GM21825 (cell line): ENCODE measurements at regions not wholly inside any gene's neighbourhood (a gene's known extent, or its start where the extent isn't known, plus 50 kb on each side); places are given as distances from the start of the nearest gene placed in this dataset.
"Not testable (repeated sequence)": the region's sequence is repeated elsewhere in the genome, so short reads cannot be mapped to it uniquely, and the experiment has no call there.

Experiments
- ATAC-seq: cut with Tn5 transposase; IDR thresholded peaks from one replicate; pipeline ENCODE4 v1.9.1; 2021; ENCODE audit warnings: mild to moderate bottlenecking, moderate library complexity; ENCODE audit not compliant: unreplicated experiment

GRCh38 chr20:40284611-40285010 is 404.4 kb downstream of the MAFB start:
- no peak for ATAC-seq

- no peak for ATAC-seq
Observed at GRCh38 chr20:40283689-40284088, 405.3 kb downstream of the MAFB start.

DNA sequence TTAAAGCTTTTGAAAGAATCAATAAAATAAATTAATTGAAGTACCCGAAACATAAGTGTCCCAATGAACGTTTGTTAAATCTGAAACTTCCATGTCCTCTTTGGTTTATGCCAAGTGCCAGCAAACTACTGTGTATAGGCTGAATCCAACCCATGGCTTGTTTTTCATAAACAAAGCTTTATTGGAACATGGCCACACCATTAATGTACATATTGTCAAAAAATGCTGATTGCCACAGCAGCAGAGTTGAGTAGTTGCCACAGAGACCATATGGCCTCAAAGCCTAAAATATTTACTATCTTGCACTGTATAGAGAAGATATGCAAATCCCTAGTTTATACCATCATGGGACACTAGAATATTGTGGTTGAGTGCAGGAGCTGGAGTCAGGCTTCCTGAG is 406.1 kb downstream of the MAFB start:
- no peak for ATAC-seq

DNA sequence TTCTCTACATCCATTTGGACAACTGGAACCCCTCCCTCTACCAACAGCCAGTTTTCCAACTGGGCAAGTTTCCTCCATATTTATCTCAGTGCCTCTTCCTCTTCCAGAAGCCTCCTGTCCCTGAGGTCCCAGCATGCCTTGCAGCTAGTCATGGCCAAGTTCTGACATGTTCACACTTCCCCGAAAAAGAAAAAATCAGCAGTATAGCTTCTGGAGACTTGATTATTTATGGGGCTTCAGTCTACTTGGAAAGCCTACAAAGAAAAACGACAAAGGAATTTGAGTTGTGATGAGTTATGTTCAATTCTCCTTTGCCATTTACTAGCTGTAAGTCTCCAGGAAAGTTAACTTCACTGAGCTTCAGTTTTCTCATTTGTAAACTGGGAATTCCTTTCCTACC is 406.5 kb downstream of the MAFB start:
- no peak for ATAC-seq

GRCh38 chr20:40280616-40281015 is 408.4 kb downstream of the MAFB start:
- ATAC-seq, result no peak

GRCh38 chr20:40279390-40279789 is 409.6 kb downstream of the MAFB start:
- ATAC-seq, result no peak

GRCh38 chr20:40278673-40279072 is 410.4 kb downstream of the MAFB start:
- no peak for ATAC-seq

DNA sequence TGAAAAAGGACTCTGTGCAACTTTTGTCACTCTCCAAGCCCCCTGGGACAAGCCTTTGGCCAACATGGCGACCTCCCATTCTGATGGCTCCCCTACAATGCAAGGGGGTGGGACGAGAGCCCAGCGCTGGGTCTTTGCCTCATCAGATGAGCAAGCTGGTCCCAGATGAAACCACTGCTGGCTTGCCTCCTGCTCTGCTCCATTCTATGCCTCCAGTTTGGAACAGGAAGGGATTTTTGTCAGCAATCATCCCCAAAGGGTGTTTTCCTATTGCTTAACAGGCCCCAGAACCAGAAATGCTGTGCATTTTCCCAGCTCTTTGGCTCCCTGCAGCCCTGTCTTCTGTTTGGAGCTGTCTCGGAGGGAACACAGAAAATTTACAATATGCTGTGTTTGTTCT is 412.7 kb downstream of the MAFB start:
- ATAC-seq, result no peak

- ATAC-seq, result no peak
Observed at GRCh38 chr20:40275738-40276137, 413.3 kb downstream of the MAFB start.

DNA sequence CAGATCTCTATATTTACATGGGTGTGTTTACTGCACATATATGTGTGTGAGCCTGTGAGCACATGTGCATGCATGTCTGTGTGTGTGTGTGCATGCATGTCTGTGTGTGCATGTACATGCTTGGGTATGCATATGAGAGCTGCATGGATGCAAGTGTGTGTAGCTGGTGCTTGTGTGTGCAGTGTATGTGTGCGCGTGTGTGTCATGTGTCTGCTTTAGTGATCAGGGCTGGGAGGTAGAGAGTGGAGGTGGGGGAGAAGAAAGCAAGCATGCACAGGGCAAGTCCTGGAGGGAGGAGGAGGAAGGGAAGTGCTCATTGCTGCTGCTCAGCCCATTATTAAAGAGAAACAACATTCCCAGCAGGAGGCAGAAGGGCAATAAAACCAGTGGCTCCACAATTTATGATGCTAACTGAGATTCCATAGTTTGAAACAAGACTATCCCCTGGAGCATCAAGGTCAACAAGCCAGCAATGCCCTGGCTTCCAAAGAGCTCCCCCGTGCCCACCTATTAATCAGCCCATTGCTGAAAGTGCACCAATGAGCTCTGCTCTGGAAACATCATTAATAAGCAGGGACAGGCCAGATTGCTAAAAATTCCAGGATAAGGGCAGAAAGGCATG is 414.0 kb downstream of the MAFB start:
- no peak for ATAC-seq

GRCh38 chr20:40269274-40269673 is 419.8 kb downstream of the MAFB start:
- not testable (repeated sequence) for ATAC-seq

GRCh38 chr20:40268321-40269075 is 420.5 kb downstream of the MAFB start:
- ATAC-seq, result no peak

- ATAC-seq, result no peak
Observed at GRCh38 chr20:40265825-40266533, 423.1 kb downstream of the MAFB start.

- no peak for ATAC-seq
Observed at GRCh38 chr20:40262219-40262618, 426.8 kb downstream of the MAFB start.

DNA sequence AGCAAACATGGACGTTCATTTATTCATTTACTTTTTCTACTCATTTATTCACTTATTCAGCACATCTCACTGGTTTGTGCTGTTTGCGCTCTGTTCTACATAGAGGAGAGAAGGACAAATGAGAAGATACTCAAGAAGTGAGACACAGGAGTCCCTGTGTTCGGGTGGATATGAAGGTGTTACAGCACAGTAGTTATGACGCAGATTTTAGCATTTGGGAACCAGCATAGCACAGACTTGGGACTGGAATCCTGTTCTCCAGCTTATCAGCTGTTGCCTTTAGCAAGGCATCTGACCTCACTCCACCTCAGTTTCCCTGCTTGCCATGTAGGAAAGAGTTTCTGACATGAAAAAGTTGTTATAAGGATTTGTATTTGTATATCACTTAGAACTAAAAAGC is 430.1 kb downstream of the MAFB start:
- no peak for ATAC-seq

GRCh38 chr20:40257763-40258162 is 431.3 kb downstream of the MAFB start:
- no peak for ATAC-seq

- ATAC-seq, result no peak
Observed at GRCh38 chr20:40255365-40255764, 433.7 kb downstream of the MAFB start.

GRCh38 chr20:40254023-40254772 is 434.8 kb downstream of the MAFB start:
- ATAC-seq, result no peak

DNA sequence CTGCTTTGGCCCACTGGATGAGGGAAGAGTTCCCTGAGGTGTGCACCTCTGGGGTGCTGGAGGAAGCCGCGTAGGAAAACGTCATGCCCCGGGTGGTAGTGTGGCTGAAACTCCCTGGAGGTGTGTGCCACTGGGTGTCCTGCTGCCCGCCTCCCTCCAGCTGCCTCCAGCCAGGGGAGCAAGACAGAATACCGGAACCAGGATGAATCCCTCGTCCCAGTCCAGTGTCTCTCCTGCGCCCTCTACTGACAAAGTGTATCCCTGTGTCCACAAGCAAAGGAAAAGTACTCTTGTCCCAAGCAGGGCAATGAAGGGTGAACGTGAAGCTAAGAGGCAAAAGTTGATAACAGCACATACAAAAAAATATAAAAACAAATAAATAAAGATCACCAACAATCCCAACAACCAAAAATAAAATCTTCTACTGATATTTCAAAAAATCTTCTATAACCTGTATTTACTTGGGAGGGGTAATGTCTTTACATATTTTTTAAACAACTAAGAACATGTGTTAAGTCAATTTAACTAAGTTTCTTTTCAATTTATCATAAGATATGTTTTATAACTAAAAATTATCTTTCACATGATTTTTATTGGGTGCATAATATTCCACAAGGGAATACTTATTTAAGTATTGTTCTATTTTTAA is 437.6 kb downstream of the MAFB start:
- ATAC-seq, result no peak

DNA sequence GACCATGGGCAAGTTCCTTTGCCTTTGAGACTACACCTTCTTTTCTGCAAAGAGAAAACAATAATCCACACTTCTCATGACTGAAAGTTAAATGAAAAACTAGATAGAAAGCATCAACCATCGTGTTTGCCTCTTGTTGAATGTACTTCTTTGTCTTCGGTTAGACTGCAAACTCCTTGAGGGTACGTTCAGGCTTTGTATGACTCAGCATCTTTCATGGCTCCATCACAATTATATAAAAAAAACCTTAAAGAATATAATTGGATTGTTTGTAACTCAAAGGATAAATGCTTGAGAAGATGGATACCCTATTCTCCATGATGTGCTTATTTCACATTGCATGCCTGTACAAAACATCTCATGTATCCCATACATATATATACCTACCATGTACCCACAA is 439.2 kb downstream of the MAFB start:
- no peak for ATAC-seq

GRCh38 chr20:40245829-40246228 is 443.2 kb downstream of the MAFB start:
- no peak for ATAC-seq
